ENCODE measurements at regions not wholly inside any gene's neighbourhood (a gene's known extent, or its start where the extent isn't known, plus 50 kb on each side); places are given as distances from the start of the nearest gene placed in this dataset.

- no peak for DNase-seq (ENCODE audit: low read depth in 1 of 2, low spot score in 1 of 2)
- TF ChIP-seq, protein P1, sequence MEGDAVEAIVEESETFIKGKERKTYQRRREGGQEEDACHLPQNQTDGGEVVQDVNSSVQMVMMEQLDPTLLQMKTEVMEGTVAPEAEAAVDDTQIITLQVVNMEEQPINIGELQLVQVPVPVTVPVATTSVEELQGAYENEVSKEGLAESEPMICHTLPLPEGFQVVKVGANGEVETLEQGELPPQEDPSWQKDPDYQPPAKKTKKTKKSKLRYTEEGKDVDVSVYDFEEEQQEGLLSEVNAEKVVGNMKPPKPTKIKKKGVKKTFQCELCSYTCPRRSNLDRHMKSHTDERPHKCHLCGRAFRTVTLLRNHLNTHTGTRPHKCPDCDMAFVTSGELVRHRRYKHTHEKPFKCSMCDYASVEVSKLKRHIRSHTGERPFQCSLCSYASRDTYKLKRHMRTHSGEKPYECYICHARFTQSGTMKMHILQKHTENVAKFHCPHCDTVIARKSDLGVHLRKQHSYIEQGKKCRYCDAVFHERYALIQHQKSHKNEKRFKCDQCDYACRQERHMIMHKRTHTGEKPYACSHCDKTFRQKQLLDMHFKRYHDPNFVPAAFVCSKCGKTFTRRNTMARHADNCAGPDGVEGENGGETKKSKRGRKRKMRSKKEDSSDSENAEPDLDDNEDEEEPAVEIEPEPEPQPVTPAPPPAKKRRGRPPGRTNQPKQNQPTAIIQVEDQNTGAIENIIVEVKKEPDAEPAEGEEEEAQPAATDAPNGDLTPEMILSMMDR (IDR thresholded peaks at IDR 0.05; ENCODE audit: insufficient read depth, low read length): no peak
- TF ChIP-seq, protein P2, sequence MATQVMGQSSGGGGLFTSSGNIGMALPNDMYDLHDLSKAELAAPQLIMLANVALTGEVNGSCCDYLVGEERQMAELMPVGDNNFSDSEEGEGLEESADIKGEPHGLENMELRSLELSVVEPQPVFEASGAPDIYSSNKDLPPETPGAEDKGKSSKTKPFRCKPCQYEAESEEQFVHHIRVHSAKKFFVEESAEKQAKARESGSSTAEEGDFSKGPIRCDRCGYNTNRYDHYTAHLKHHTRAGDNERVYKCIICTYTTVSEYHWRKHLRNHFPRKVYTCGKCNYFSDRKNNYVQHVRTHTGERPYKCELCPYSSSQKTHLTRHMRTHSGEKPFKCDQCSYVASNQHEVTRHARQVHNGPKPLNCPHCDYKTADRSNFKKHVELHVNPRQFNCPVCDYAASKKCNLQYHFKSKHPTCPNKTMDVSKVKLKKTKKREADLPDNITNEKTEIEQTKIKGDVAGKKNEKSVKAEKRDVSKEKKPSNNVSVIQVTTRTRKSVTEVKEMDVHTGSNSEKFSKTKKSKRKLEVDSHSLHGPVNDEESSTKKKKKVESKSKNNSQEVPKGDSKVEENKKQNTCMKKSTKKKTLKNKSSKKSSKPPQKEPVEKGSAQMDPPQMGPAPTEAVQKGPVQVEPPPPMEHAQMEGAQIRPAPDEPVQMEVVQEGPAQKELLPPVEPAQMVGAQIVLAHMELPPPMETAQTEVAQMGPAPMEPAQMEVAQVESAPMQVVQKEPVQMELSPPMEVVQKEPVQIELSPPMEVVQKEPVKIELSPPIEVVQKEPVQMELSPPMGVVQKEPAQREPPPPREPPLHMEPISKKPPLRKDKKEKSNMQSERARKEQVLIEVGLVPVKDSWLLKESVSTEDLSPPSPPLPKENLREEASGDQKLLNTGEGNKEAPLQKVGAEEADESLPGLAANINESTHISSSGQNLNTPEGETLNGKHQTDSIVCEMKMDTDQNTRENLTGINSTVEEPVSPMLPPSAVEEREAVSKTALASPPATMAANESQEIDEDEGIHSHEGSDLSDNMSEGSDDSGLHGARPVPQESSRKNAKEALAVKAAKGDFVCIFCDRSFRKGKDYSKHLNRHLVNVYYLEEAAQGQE (IDR thresholded peaks at IDR 0.05; ENCODE audit: insufficient replicate concordance, low read depth): no peak
- TF ChIP-seq SPI1 (IDR thresholded peaks at IDR 0.05; ENCODE audit: borderline replicate concordance, low read depth) (no peak), GABPA (IDR thresholded peaks at IDR 0.05; ENCODE audit: low read depth) (no peak), POLR2AphosphoS5 (IDR thresholded peaks at IDR 0.05; ENCODE audit: low read depth) (no peak)
- no peak overlapping the region for H3K4me3 ChIP-seq (replicated peaks; ENCODE audit: insufficient read depth, low read length)
- no peaks in the 10 kb centered on the region for H3K27me3 ChIP-seq (ENCODE audit: insufficient read depth, poor library complexity, severe bottlenecking)
- no peak overlapping the region for H3K27ac ChIP-seq (replicated peaks)
Measured at GRCh38 chr6:88490195-88490907, 324.2 kb upstream of the CNR1 start.

- H3K27ac ChIP-seq (replicated peaks): no peak overlapping the region
- no peak for DNase-seq (ENCODE audit: low read depth in 1 of 2, low spot score in 1 of 2)
- no peak for TF ChIP-seq SPI1 (IDR thresholded peaks at IDR 0.05; ENCODE audit: borderline replicate concordance, low read depth)
- TF ChIP-seq, protein P2 (IDR thresholded peaks at IDR 0.05; ENCODE audit: insufficient replicate concordance, low read depth): peak; percentile 87
- TF ChIP-seq, protein P1 (IDR thresholded peaks at IDR 0.05; ENCODE audit: insufficient read depth, low read length): no peak
Measured at GRCh38 chr6:88483424-88483823, 317.3 kb upstream of the CNR1 start.

GRCh38 chr6:88482465-88482864, 316.3 kb upstream of the CNR1 start:
- H3K4me3 ChIP-seq (replicated peaks; ENCODE audit: insufficient read depth, low read length): no peak overlapping the region
- TF ChIP-seq SPI1 (IDR thresholded peaks at IDR 0.05; ENCODE audit: borderline replicate concordance, low read depth): no peak
- TF ChIP-seq, protein P1 (IDR thresholded peaks at IDR 0.05; ENCODE audit: insufficient read depth, low read length): no peak
- no peak for TF ChIP-seq GABPA (IDR thresholded peaks at IDR 0.05; ENCODE audit: low read depth)
- TF ChIP-seq, protein P2 (IDR thresholded peaks at IDR 0.05; ENCODE audit: insufficient replicate concordance, low read depth): no peak
- DNase-seq (ENCODE audit: low read depth in 1 of 2, low spot score in 1 of 2): no peak
- H3K27me3 ChIP-seq (ENCODE audit: insufficient read depth, poor library complexity, severe bottlenecking): peaks cover 3% of the 10 kb centered on the region
- H3K27ac ChIP-seq (replicated peaks): no peak overlapping the region

More at GRCh38 chr6:88483424-88483823, 317.3 kb upstream of the CNR1 start:
- H3K27me3 ChIP-seq (ENCODE audit: insufficient read depth, poor library complexity, severe bottlenecking): peaks cover 3% of the 10 kb centered on the region
- no peak overlapping the region for H3K4me3 ChIP-seq (replicated peaks; ENCODE audit: insufficient read depth, low read length)
